Cardiac muscle cell (in vitro differentiated cells and primary cell): ENCODE measurements at regions not wholly inside any gene's neighbourhood (a gene's known extent, or its start where the extent isn't known, plus 50 kb on each side); places are given as distances from the start of the nearest gene placed in this dataset.

Source experiments
- DNase-seq, 2 donors: peaks; one replicate each; pipeline versions ENCODE4 v3.0.0 to v3.0.0-alpha.2; 2010 to 2017; ENCODE audit warnings: low read depth in 1 of 2, low spot score in 1 of 2
- H3K27ac ChIP-seq: fragments of 200-600 bp; sonication (generic); 2 replicates; pipeline ENCODE4 v1.5.1; 2016
- H3K27me3 ChIP-seq: fragments of 200-600 bp; sonication (generic); 2 replicates; pipeline ENCODE4 v1.6.0; 2016; ENCODE audit warnings: control low read depth
- H3K36me3 ChIP-seq: fragments of 200-600 bp; sonication (generic); 2 replicates; pipeline ENCODE4 v1.5.1; 2016; ENCODE audit warnings: control low read depth
- H3K4me1 ChIP-seq: fragments of 200-600 bp; sonication (generic); 2 replicates; pipeline ENCODE4 v1.8.1; 2017; ENCODE audit warnings: low read depth, mild to moderate bottlenecking, mixed run types
- H3K4me3 ChIP-seq: fragments of 200-600 bp; sonication (generic); 2 replicates; pipeline ENCODE4 v1.5.1; 2016; ENCODE audit warnings: mild to moderate bottlenecking
- H3K9me3 ChIP-seq: fragments of 200-600 bp; sonication (generic); 2 replicates; pipeline ENCODE4 v1.5.1; 2017; ENCODE audit warnings: low read depth, mild to moderate bottlenecking, control low read depth
- CTCF ChIP-seq: IDR thresholded peaks from 2 replicates; pipeline ENCODE4 v1.5.1; 2012; ENCODE audit warnings: low read depth, mild to moderate bottlenecking, low read length

- H3K27ac ChIP-seq, result no peak overlapping the region
- no peaks in the 10 kb centered on the region for H3K36me3 ChIP-seq
- no peak for TF ChIP-seq CTCF
- no peaks in the 10 kb centered on the region for H3K27me3 ChIP-seq
- no peak overlapping the region for H3K4me3 ChIP-seq
- no peaks in the 10 kb centered on the region for H3K9me3 ChIP-seq
- H3K4me1 ChIP-seq, result no peaks in the 10 kb centered on the region
- no peak for DNase-seq
These were observed 86.2 kb upstream of the HTR2A start for GRCh38 chr13:46982856-46983582.

- no peaks in the 10 kb centered on the region for H3K4me1 ChIP-seq
These were observed 78.3 kb upstream of the HTR2A start for GRCh38 chr13:46975173-46975572.

GRCh38 chr13:46968450-46968849 lies 71.6 kb upstream of the HTR2A start:
- Histone ChIP-seq H3K36me3 (no peaks in the 10 kb centered on the region), H3K4me3 (no peak overlapping the region), H3K4me1 (no peaks in the 10 kb centered on the region), H3K27me3 (no peaks in the 10 kb centered on the region), H3K27ac (no peak overlapping the region), H3K9me3 (no peaks in the 10 kb centered on the region)
- TF ChIP-seq CTCF, result no peak
- no peak for DNase-seq

More at GRCh38 chr13:46975173-46975572, 78.3 kb upstream of the HTR2A start:
- no peaks in the 10 kb centered on the region for H3K36me3 ChIP-seq
- no peak overlapping the region for H3K27ac ChIP-seq
- no peaks in the 10 kb centered on the region for H3K9me3 ChIP-seq
- no peaks in the 10 kb centered on the region for H3K27me3 ChIP-seq
- no peak overlapping the region for H3K4me3 ChIP-seq
- no peak for TF ChIP-seq CTCF
- DNase-seq, result no peak

- DNase-seq, result peak in 1 of 2 donors; percentile 32
- H3K4me3 ChIP-seq, result no peak overlapping the region
These were observed 68.1 kb upstream of the HTR2A start for GRCh38 chr13:46964789-46965527.

GRCh38 chr13:46963904-46964303 lies 67.1 kb upstream of the HTR2A start:
- Histone ChIP-seq H3K27ac (no peak overlapping the region), H3K9me3 (no peaks in the 10 kb centered on the region), H3K36me3 (no peaks in the 10 kb centered on the region), H3K4me3 (no peak overlapping the region), H3K4me1 (no peaks in the 10 kb centered on the region), H3K27me3 (no peaks in the 10 kb centered on the region)
- TF ChIP-seq CTCF, result no peak
- DNase-seq, result no peak

More at GRCh38 chr13:46964789-46965527, 68.1 kb upstream of the HTR2A start:
- H3K9me3 ChIP-seq, result no peaks in the 10 kb centered on the region
- H3K27me3 ChIP-seq, result no peaks in the 10 kb centered on the region
- H3K36me3 ChIP-seq, result no peaks in the 10 kb centered on the region
- no peak for TF ChIP-seq CTCF
- H3K4me1 ChIP-seq, result no peaks in the 10 kb centered on the region
- H3K27ac ChIP-seq, result no peak overlapping the region
